ENCODE measurements at regions not wholly inside any gene's neighbourhood (a gene's known extent, or its start where the extent isn't known, plus 50 kb on each side); places are given as distances from the start of the nearest gene placed in this dataset.

- TF ChIP-seq CTCF (IDR thresholded peaks at IDR 0.05; ENCODE audit: low read depth, low read length, missing input control) (no peak), RXRA (IDR thresholded peaks at IDR 0.05) (no peak), RAD21 (IDR thresholded peaks at IDR 0.05) (no peak), HNF4A (conservative IDR thresholded peaks at IDR 0.05) (no peak), TAF1 (conservative IDR thresholded peaks at IDR 0.05) (no peak), YY1 (IDR thresholded peaks at IDR 0.05) (no peak), GABPA (IDR thresholded peaks at IDR 0.05 in 1 of 2, conservative IDR thresholded peaks at IDR 0.05 in 1 of 2) (no peak), JUND (IDR thresholded peaks at IDR 0.05) (no peak), EGR1 (IDR thresholded peaks at IDR 0.05; ENCODE audit: low read depth in 2 of 2) (no peak), SP1 (IDR thresholded peaks at IDR 0.05) (no peak)
- TF ChIP-seq, protein P1, sequence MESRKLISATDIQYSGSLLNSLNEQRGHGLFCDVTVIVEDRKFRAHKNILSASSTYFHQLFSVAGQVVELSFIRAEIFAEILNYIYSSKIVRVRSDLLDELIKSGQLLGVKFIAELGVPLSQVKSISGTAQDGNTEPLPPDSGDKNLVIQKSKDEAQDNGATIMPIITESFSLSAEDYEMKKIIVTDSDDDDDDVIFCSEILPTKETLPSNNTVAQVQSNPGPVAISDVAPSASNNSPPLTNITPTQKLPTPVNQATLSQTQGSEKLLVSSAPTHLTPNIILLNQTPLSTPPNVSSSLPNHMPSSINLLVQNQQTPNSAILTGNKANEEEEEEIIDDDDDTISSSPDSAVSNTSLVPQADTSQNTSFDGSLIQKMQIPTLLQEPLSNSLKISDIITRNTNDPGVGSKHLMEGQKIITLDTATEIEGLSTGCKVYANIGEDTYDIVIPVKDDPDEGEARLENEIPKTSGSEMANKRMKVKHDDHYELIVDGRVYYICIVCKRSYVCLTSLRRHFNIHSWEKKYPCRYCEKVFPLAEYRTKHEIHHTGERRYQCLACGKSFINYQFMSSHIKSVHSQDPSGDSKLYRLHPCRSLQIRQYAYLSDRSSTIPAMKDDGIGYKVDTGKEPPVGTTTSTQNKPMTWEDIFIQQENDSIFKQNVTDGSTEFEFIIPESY (IDR thresholded peaks at IDR 0.05) = no peak
These were observed 245.2 kb upstream of the FSTL5 start for GRCh38 chr4:162409048-162409447.

Data from liver (tissue), 3 donors.